ENCODE measurements at regions not wholly inside any gene's neighbourhood (a gene's known extent, or its start where the extent isn't known, plus 50 kb on each side); places are given as distances from the start of the nearest gene placed in this dataset.

GRCh38 chr5:33319151-33319550 is 121.6 kb upstream of the TARS1 start:
- ATAC-seq (ENCODE audit: low FRiP score in 2 of 2) (no peak), DNase-seq (no peak)
- H3K4me3 ChIP-seq = no peak overlapping the region
- no peaks in the 10 kb centered on the region for H3K36me3 ChIP-seq
- no peak overlapping the region for H3K27ac ChIP-seq
- peaks cover 0 to 4% (median 0%) of the 10 kb centered on the region in 4 donors for H3K4me1 ChIP-seq
- no peak for TF ChIP-seq CTCF (IDR thresholded peaks at IDR 0.05)
- no peak for TF ChIP-seq EP300 (IDR thresholded peaks at IDR 0.05)
- no peak for TF ChIP-seq POLR2A (IDR thresholded peaks at IDR 0.05)
- TF ChIP-seq POLR2AphosphoS5 (IDR thresholded peaks at IDR 0.05) = no peak
- WGBS, 2 donors = 87 to 89% methylated on average over 1 of the region's 1 CpG
- H3K27me3 ChIP-seq = no peaks in the 10 kb centered on the region
- H3K9me3 ChIP-seq = no peaks in the 10 kb centered on the region

GRCh38 chr5:33319841-33320240 is 120.9 kb upstream of the TARS1 start:
- H3K4me1 ChIP-seq = peaks cover 0 to 4% (median 0%) of the 10 kb centered on the region in 4 donors
- WGBS, 2 donors = 48 to 86% methylated on average over 1 of the region's 1 CpG
- no peaks in the 10 kb centered on the region for H3K36me3 ChIP-seq
- TF ChIP-seq CTCF (IDR thresholded peaks at IDR 0.05) (no peak), POLR2AphosphoS5 (IDR thresholded peaks at IDR 0.05) (no peak)
- ATAC-seq (ENCODE audit: low FRiP score in 2 of 2) (peak in 1 of 2 donors; percentile 41), DNase-seq (no peak)
- no peak overlapping the region for H3K4me3 ChIP-seq
- H3K9me3 ChIP-seq = no peaks in the 10 kb centered on the region
- no peaks in the 10 kb centered on the region for H3K27me3 ChIP-seq
- H3K27ac ChIP-seq = peak overlapping the region in 1 of 4 donors; percentile 17

GRCh38 chr5:33321026-33321425 is 119.7 kb upstream of the TARS1 start:
- Histone ChIP-seq H3K4me3 (no peak overlapping the region), H3K27me3 (no peaks in the 10 kb centered on the region), H3K9me3 (no peaks in the 10 kb centered on the region), H3K36me3 (no peaks in the 10 kb centered on the region), H3K27ac (no peak overlapping the region), H3K4me1 (peaks cover 0 to 4% (median 0%) of the 10 kb centered on the region in 4 donors)
- ATAC-seq (ENCODE audit: low FRiP score in 2 of 2) = peak; percentile 51 to 86
- DNase-seq = no peak
- TF ChIP-seq POLR2AphosphoS5 (IDR thresholded peaks at IDR 0.05) (peak in 1 of 2 donors; percentile 73), EP300 (IDR thresholded peaks at IDR 0.05) (no peak), POLR2A (IDR thresholded peaks at IDR 0.05) (no peak)
- WGBS, 2 donors = 58 to 75% methylated on average over 1 of the region's 1 CpG

- Histone ChIP-seq H3K9me3 (no peaks in the 10 kb centered on the region), H3K36me3 (no peaks in the 10 kb centered on the region), H3K4me1 (peaks cover 0 to 4% (median 0%) of the 10 kb centered on the region in 4 donors), H3K4me3 (no peak overlapping the region), H3K27ac (no peak overlapping the region), H3K27me3 (no peaks in the 10 kb centered on the region)
- TF ChIP-seq CTCF (IDR thresholded peaks at IDR 0.05) = no peak
- TF ChIP-seq EP300 (IDR thresholded peaks at IDR 0.05) = no peak
- no peak for TF ChIP-seq POLR2A (IDR thresholded peaks at IDR 0.05)
- TF ChIP-seq POLR2AphosphoS5 (IDR thresholded peaks at IDR 0.05) = no peak
- DNase-seq (no peak), ATAC-seq (ENCODE audit: low FRiP score in 2 of 2) (peak in 1 of 2 donors; percentile 47)
- 90 to 93% methylated on average over 4 of the region's 4 CpGs for WGBS, 2 donors
Observed at GRCh38 chr5:33322632-33323031, 118.1 kb upstream of the TARS1 start.

GRCh38 chr5:33324667-33325307 is 116.0 kb upstream of the TARS1 start:
- H3K27ac ChIP-seq = no peak overlapping the region
- WGBS, 2 donors = 49 to 60% methylated on average over 2 of the region's 2 CpGs

More at GRCh38 chr5:33324667-33325307, 116.0 kb upstream of the TARS1 start:
- TF ChIP-seq CTCF (IDR thresholded peaks at IDR 0.05) = no peak
- no peak for TF ChIP-seq POLR2AphosphoS5 (IDR thresholded peaks at IDR 0.05)
- no peak for TF ChIP-seq EP300 (IDR thresholded peaks at IDR 0.05)
- no peak for TF ChIP-seq POLR2A (IDR thresholded peaks at IDR 0.05)
- Histone ChIP-seq H3K4me3 (no peak overlapping the region), H3K9me3 (no peaks in the 10 kb centered on the region), H3K36me3 (no peaks in the 10 kb centered on the region), H3K27me3 (no peaks in the 10 kb centered on the region), H3K4me1 (peaks cover 0 to 4% (median 0%) of the 10 kb centered on the region in 4 donors)
- no peak for DNase-seq
- no peak for ATAC-seq (ENCODE audit: low FRiP score in 2 of 2)
